DMS53 treated with DMSO at 0.1 percent for 48 hours (cell line): ENCODE measurements at regions not wholly inside any gene's neighbourhood (a gene's known extent, or its start where the extent isn't known, plus 50 kb on each side); places are given as distances from the start of the nearest gene placed in this dataset.

Experiments used
- DNase-seq: peaks from one replicate; lab custom pipeline; 2025; ENCODE audit not compliant: unreplicated experiment; lab: John Stamatoyannopoulos, UW

GRCh38 chr1:87165177-87165576 lies 163.5 kb upstream of the LMO4 start:
- no peak for DNase-seq

GRCh38 chr1:87167157-87167789 lies 161.4 kb upstream of the LMO4 start:
- no peak for DNase-seq

GRCh38 chr1:87167848-87168525 lies 160.7 kb upstream of the LMO4 start:
- no peak for DNase-seq

- no peak for DNase-seq
Observed at GRCh38 chr1:87169263-87169910, 159.3 kb upstream of the LMO4 start.

- no peak for DNase-seq
Observed at GRCh38 chr1:87170157-87170556, 158.5 kb upstream of the LMO4 start.

GRCh38 chr1:87170931-87171598 lies 157.6 kb upstream of the LMO4 start:
- no peak for DNase-seq

GRCh38 chr1:87173231-87173630 lies 155.4 kb upstream of the LMO4 start:
- no peak for DNase-seq

- no peak for DNase-seq
Observed at GRCh38 chr1:87174724-87175245, 153.9 kb upstream of the LMO4 start.

- no peak for DNase-seq
Observed at GRCh38 chr1:87176087-87176486, 152.6 kb upstream of the LMO4 start.

- no peak for DNase-seq
Observed at GRCh38 chr1:87176514-87176913, 152.2 kb upstream of the LMO4 start.

- DNase-seq, result no peak
Observed at GRCh38 chr1:87178441-87178840, 150.2 kb upstream of the LMO4 start.

- DNase-seq, result no peak
Observed at GRCh38 chr1:87179076-87179810, 149.4 kb upstream of the LMO4 start.

- DNase-seq, result no peak
Observed at GRCh38 chr1:87179851-87180519, 148.7 kb upstream of the LMO4 start.

GRCh38 chr1:87180682-87181081 lies 148.0 kb upstream of the LMO4 start:
- no peak for DNase-seq

GRCh38 chr1:87182611-87183010 lies 146.1 kb upstream of the LMO4 start:
- DNase-seq, result no peak

- no peak for DNase-seq
Observed at GRCh38 chr1:87185077-87185476, 143.6 kb upstream of the LMO4 start.

- no peak for DNase-seq
Observed at GRCh38 chr1:87186346-87186745, 142.3 kb upstream of the LMO4 start.

GRCh38 chr1:87188640-87189039 lies 140.0 kb upstream of the LMO4 start:
- no peak for DNase-seq

GRCh38 chr1:87190402-87190801 lies 138.3 kb upstream of the LMO4 start:
- DNase-seq, result no peak

- no peak for DNase-seq
Observed at GRCh38 chr1:87191646-87192045, 137.0 kb upstream of the LMO4 start.
